ENCODE measurements at regions not wholly inside any gene's neighbourhood (a gene's known extent, or its start where the extent isn't known, plus 50 kb on each side); places are given as distances from the start of the nearest gene placed in this dataset.

DNA sequence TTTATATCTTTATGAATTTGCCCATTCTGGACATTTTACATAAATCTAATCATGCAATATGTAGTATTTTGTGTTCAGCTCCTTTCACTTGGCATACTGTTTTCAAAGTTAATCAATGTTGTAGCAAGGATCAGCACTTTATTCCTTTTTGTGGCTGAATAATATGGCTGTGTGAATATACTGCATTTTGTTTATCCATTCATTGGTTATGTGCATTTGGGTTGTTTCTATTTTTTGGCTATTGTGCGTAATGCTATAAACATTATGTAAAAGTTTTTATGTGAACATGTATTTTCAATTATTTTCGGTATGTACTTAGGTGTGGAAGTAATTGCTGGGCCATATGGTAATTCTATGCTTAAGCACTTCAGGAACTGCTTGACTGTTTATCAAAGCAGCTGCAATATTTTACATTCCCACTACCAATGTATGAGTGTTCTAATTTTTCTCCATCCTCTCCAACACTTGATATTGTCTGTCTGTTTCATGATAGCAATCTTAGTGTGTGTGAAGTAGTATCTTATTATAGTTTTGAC is 101.3 kb upstream of the P2RY1 start:
- Mint-ChIP-seq H3K9me3 (no peaks in the 10 kb centered on the region), H3K36me3 (no peaks in the 10 kb centered on the region), H3K4me3 (no peak overlapping the region), H3K27ac (no peak overlapping the region), H3K4me1 (no peaks in the 10 kb centered on the region), H3K27me3 (ENCODE audit: low read depth) (no peaks in the 10 kb centered on the region)
- no peak for DNase-seq (ENCODE audit: low spot score in 2 of 2, unreplicated experiment in 2 of 2)
- TF ChIP-seq, protein P1, sequence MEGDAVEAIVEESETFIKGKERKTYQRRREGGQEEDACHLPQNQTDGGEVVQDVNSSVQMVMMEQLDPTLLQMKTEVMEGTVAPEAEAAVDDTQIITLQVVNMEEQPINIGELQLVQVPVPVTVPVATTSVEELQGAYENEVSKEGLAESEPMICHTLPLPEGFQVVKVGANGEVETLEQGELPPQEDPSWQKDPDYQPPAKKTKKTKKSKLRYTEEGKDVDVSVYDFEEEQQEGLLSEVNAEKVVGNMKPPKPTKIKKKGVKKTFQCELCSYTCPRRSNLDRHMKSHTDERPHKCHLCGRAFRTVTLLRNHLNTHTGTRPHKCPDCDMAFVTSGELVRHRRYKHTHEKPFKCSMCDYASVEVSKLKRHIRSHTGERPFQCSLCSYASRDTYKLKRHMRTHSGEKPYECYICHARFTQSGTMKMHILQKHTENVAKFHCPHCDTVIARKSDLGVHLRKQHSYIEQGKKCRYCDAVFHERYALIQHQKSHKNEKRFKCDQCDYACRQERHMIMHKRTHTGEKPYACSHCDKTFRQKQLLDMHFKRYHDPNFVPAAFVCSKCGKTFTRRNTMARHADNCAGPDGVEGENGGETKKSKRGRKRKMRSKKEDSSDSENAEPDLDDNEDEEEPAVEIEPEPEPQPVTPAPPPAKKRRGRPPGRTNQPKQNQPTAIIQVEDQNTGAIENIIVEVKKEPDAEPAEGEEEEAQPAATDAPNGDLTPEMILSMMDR (IDR thresholded peaks at IDR 0.05; ENCODE audit: unreplicated experiment), result no peak

DNA sequence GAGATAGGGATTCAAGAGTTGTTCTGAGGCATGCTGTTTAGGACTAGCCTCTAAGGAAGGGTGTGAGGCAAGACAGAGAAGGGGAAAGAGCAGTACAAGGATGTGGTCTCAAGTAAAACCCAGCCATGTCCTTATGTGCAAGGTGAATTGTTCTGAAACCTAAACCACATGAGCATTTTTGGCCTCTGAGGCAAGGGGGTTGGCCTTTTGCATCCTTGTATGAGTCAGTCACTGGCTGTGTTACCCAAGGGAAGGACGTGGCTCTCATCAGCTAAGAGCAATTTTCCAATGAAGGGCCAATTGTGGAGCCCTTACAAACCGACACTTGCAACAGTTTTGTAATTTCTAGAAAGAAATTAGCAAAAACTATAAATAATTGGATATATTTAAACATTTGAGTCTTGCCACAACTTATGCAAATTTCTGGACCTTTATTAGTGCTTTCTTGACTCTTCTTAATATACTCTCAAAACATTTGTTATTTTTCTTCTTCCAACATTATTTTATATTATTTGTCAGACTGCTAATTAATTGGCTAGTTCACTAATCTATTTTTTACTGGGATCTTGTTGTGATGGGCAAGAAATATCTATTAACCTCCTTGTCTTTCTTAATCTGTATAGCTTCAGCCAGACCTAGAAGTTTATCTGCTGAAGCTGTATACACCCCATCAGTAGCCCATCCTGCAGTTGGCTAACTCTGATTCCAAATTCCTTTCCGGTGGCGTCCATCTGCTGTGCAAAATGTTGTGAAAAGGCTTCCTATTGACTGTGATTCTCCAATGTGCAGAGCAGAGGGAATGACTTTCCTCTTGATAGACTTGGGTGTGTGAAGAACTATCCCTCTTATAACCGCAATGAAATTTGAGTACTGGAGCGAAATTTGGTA is 97.7 kb upstream of the P2RY1 start:
- Mint-ChIP-seq H3K9me3 (no peaks in the 10 kb centered on the region), H3K4me1 (no peaks in the 10 kb centered on the region), H3K27ac (no peak overlapping the region), H3K36me3 (no peaks in the 10 kb centered on the region), H3K4me3 (no peak overlapping the region), H3K27me3 (ENCODE audit: low read depth) (no peaks in the 10 kb centered on the region)
- no peak for DNase-seq (ENCODE audit: low spot score in 2 of 2, unreplicated experiment in 2 of 2)
- TF ChIP-seq, protein P1 (IDR thresholded peaks at IDR 0.05; ENCODE audit: unreplicated experiment), result no peak

DNA sequence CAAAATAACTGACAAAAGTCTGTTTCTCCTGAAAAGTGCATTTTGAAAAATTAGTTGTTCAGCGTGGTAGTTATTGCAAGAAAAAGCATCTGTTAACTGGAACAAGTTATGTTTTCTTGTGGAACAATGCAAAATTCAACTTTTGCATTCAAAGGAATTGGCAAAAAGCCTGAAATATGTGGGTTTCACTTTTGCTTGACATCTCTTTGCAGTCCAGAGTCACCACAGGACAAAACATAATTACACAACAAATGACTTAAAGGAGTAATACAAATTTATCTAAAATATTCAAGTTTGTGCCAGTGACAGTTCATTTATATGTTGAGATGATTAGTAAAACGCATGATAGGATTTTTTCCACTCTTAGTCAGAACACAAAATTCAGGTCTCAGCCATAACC is 96.3 kb upstream of the P2RY1 start:
- no peak for DNase-seq (ENCODE audit: low spot score in 2 of 2, unreplicated experiment in 2 of 2)
- no peak overlapping the region for H3K4me3 Mint-ChIP-seq
- TF ChIP-seq, protein P1 (IDR thresholded peaks at IDR 0.05; ENCODE audit: unreplicated experiment), result no peak

DNA sequence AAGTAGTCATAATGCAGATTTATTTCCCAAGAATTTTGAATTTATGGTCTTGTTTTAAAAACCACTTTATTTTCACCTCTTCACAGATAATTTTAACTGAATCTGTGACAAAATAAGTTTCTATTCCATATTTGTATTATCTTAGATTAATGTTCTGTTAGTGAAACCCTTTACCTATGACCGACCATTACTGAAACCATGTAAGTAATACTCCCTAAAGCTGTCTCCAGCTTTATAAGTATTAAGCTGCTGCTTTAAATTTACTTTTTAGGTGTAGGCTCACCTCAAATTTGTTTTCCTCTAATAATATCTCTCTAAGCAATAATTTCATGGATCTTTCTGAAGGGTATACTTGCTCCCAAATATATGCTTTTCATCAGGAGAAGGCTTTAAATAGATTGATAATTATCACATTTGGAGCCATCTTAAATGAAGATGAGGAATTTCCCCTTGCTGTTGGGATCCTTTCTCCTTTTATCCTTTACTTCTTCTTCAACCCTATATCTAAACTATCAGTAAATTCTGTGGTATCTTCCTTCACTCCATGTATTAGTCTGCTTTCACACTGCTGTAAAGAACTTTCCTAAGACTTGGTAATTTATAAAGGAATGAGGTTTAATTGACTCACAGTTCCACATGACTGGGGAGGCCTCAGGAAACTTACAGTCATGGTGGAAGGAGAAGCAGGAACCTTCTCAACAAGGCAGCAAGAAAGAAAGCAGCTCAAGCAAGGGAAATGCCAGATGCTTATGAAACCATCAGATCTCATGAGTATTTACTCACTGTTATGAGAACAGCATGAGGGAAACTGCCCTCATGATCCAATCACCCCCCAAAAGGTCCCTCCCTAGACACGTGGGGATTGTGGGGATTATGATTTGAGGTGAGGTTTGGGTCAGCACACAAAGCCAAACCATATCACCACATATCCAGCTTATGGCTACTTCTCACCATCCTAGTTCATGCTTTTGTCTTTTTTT is 92.3 kb upstream of the P2RY1 start:
- TF ChIP-seq, protein P1 (IDR thresholded peaks at IDR 0.05; ENCODE audit: unreplicated experiment), result no peak
- Mint-ChIP-seq H3K27ac (no peak overlapping the region), H3K9me3 (peaks cover 9% of the 10 kb centered on the region), H3K36me3 (no peaks in the 10 kb centered on the region), H3K4me3 (no peak overlapping the region), H3K27me3 (ENCODE audit: low read depth) (no peaks in the 10 kb centered on the region), H3K4me1 (peaks cover 4% of the 10 kb centered on the region)
- DNase-seq (ENCODE audit: low spot score in 2 of 2, unreplicated experiment in 2 of 2), result no peak

More for the DNA sequence above, 96.3 kb upstream of the P2RY1 start:
- peaks cover 4% of the 10 kb centered on the region for H3K9me3 Mint-ChIP-seq
- no peaks in the 10 kb centered on the region for H3K27me3 Mint-ChIP-seq (ENCODE audit: low read depth)
- H3K27ac Mint-ChIP-seq, result no peak overlapping the region
- peaks cover 2% of the 10 kb centered on the region for H3K4me1 Mint-ChIP-seq
- no peaks in the 10 kb centered on the region for H3K36me3 Mint-ChIP-seq

DNA sequence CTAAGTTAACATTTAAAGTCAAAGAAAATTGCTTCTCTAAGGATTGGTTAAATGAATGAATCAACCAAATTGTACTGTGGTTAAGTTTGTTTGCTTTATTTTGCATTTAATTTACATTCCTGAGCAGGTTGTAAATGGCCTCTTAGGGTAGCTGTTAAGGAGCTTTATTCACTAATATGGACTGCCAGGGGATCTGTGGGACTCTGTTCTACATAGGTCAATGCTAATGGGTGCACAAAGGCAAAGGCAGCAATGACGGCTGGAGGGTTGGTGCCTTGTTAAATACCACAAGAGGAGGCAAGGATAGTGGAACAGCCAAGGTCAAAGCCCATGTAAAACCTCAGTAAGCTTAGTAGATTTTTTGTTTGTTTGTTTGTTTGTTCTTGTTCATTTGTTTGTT is 89.3 kb upstream of the P2RY1 start:
- peaks cover 33% of the 10 kb centered on the region for H3K9me3 Mint-ChIP-seq
- no peak for DNase-seq (ENCODE audit: low spot score in 2 of 2, unreplicated experiment in 2 of 2)

More for the DNA sequence above, 89.3 kb upstream of the P2RY1 start:
- Mint-ChIP-seq H3K27ac (no peak overlapping the region), H3K4me1 (peaks cover 4% of the 10 kb centered on the region), H3K4me3 (no peak overlapping the region), H3K27me3 (ENCODE audit: low read depth) (no peaks in the 10 kb centered on the region), H3K36me3 (peaks cover 5% of the 10 kb centered on the region)
- TF ChIP-seq, protein P1 (IDR thresholded peaks at IDR 0.05; ENCODE audit: unreplicated experiment), result no peak

Measured in mesothelial cell of epicardium (in vitro differentiated cells).